ENCODE measurements at regions not wholly inside any gene's neighbourhood (a gene's known extent, or its start where the extent isn't known, plus 50 kb on each side); places are given as distances from the start of the nearest gene placed in this dataset.

DNA sequence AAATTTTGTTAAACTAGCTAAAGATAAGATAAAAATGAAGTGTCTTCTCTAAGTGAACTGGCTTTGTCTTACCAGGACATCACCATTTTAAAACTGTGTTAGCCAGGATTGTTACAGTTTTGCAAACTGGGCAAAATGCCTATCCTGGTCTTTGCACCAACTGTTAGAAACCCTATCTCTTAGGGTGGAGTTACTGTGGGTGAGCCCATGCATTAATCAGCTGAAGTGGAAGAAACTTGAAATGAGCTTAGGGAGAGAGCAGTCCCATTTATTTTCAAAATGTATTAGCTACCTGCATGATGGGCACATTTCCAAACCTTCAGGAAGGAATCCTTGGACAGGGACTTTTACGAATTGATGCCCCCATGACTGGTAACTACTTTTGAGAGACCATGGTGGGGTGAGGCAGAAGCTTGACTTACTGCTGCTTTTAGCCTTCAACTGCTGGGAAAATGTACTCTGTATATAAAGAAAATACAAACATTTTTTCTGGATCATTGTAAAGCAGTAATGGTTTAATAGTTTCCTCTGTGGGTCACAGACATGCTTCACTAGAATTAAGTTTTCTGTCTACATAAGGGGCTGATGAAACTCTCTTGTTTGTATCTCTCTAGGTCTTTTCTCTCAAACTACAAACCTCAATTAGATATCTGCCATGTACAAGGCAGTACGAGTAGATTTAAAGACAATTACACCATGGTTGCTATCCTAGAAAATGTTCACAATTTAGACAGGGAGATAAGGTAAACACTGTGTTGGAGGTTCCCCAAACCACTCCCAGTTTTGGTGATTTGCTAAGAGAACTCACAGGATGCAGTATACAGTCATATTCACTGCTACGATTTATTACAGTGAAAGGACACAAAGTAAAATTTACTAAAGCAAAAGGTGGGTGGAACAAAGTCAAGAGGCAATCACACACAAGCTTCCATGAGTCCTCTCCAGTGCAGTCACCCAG lies 321.4 kb upstream of the MMADHC start:
- no peak overlapping the region for H3K4me3 ChIP-seq
- H3K27me3 ChIP-seq: no peaks in the 10 kb centered on the region
- no peaks in the 10 kb centered on the region for H3K36me3 ChIP-seq
- intact Hi-C loops (cut with DNase I): no loop called here
- H3K9me3 ChIP-seq: peaks cover 0 to 13% (median 0%) of the 10 kb centered on the region in 12 donors
- DNase-seq (no peak), ATAC-seq (no peak)
- H3K27ac ChIP-seq: no peak overlapping the region
- TF ChIP-seq POLR2A (IDR thresholded peaks at IDR 0.05): no peak
- TF ChIP-seq, protein P1, sequence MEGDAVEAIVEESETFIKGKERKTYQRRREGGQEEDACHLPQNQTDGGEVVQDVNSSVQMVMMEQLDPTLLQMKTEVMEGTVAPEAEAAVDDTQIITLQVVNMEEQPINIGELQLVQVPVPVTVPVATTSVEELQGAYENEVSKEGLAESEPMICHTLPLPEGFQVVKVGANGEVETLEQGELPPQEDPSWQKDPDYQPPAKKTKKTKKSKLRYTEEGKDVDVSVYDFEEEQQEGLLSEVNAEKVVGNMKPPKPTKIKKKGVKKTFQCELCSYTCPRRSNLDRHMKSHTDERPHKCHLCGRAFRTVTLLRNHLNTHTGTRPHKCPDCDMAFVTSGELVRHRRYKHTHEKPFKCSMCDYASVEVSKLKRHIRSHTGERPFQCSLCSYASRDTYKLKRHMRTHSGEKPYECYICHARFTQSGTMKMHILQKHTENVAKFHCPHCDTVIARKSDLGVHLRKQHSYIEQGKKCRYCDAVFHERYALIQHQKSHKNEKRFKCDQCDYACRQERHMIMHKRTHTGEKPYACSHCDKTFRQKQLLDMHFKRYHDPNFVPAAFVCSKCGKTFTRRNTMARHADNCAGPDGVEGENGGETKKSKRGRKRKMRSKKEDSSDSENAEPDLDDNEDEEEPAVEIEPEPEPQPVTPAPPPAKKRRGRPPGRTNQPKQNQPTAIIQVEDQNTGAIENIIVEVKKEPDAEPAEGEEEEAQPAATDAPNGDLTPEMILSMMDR (IDR thresholded peaks at IDR 0.05): no peak
- no peaks in the 10 kb centered on the region for H3K4me1 ChIP-seq
- 64 to 73% (median 68%) methylated on average over 3 of the region's 3 CpGs for WGBS, 4 donors

DNA sequence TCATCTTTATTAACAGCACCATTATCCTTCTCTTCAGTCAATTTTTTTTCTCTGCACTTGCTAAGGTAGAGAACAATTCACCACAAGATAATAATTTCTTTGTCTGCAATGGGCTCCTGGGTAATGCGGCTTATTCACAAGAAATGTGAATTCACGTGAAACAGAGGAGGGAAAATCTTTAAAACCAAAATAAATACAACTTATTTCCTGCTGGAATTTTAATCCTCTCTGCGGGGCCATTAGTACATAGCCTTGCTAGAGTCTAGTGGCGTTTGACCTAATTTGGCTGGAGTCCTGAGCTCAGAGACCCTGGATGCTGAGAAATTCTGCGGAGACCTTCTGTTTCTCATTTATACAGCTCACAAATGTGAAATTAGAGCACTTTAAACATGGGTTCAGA lies 319.3 kb upstream of the MMADHC start:
- ATAC-seq (no peak), DNase-seq (no peak)
- 66 to 71% (median 69%) methylated on average over 5 of the region's 5 CpGs for WGBS, 4 donors
- no peaks in the 10 kb centered on the region for H3K9me3 ChIP-seq
- TF ChIP-seq POLR2A (IDR thresholded peaks at IDR 0.05): no peak
- TF ChIP-seq, protein P1 (IDR thresholded peaks at IDR 0.05): no peak
- intact Hi-C loops (cut with DNase I): no loop called here
- H3K4me1 ChIP-seq: no peaks in the 10 kb centered on the region
- no peaks in the 10 kb centered on the region for H3K36me3 ChIP-seq
- H3K27ac ChIP-seq: no peak overlapping the region
- no peaks in the 10 kb centered on the region for H3K27me3 ChIP-seq
- no peak overlapping the region for H3K4me3 ChIP-seq

GRCh38 chr2:149904352-149905175 lies 317.0 kb upstream of the MMADHC start:
- intact Hi-C loops (cut with DNase I): no loop called here
- 75 to 87% (median 78%) methylated on average over 7 of the region's 7 CpGs for WGBS, 4 donors
- DNase-seq (no peak), ATAC-seq (no peak)
- TF ChIP-seq, protein P1 (IDR thresholded peaks at IDR 0.05): no peak
- no peak for TF ChIP-seq POLR2A (IDR thresholded peaks at IDR 0.05)
- Histone ChIP-seq H3K9me3 (no peaks in the 10 kb centered on the region), H3K4me3 (no peak overlapping the region), H3K4me1 (no peaks in the 10 kb centered on the region), H3K36me3 (no peaks in the 10 kb centered on the region), H3K27me3 (no peaks in the 10 kb centered on the region), H3K27ac (no peak overlapping the region)

DNA sequence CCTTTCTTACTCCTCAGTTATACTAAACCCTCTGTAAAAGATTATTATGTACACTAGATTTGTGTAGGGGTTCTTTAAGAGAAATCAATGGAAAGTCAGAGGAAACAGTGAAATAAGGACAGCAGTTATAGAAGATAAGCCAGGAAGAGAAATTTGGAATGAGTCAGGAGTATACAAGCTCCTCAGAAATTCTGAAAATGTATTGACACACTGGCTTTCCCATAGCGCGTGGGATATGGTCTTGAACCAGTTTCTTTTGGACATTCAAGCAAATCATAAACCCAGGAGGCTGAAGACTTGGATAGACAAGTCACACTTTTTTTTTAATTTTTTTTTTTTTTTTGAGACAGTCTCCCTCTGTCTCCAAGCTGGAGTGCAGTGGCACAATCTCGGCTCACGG lies 316.1 kb upstream of the MMADHC start:
- no peaks in the 10 kb centered on the region for H3K4me1 ChIP-seq
- H3K27ac ChIP-seq: no peak overlapping the region
- H3K4me3 ChIP-seq: no peak overlapping the region
- no peak for TF ChIP-seq POLR2A (IDR thresholded peaks at IDR 0.05)
- TF ChIP-seq, protein P1 (IDR thresholded peaks at IDR 0.05): no peak
- no peaks in the 10 kb centered on the region for H3K9me3 ChIP-seq
- ATAC-seq (no peak), DNase-seq (no peak)
- intact Hi-C loops (cut with DNase I): no loop called here
- H3K27me3 ChIP-seq: no peaks in the 10 kb centered on the region
- H3K36me3 ChIP-seq: no peaks in the 10 kb centered on the region
- WGBS, 4 donors: 93 to 96% (median 95%) methylated on average over 4 of the region's 4 CpGs
